Glutamatergic neuron (in vitro differentiated cells): ENCODE measurements at regions not wholly inside any gene's neighbourhood (a gene's known extent, or its start where the extent isn't known, plus 50 kb on each side); places are given as distances from the start of the nearest gene placed in this dataset.

Experiments used
- DNase-seq: peaks from one replicate; pipeline ENCODE4 v3.0.0; 2022
- H3K27ac Mint-ChIP-seq: one replicate; pipeline ENCODE4 v1.8.0; 2020; ENCODE audit warnings: mild to moderate bottlenecking, mixed read lengths, inconsistent platforms; ENCODE audit not compliant: unreplicated experiment
- H3K27me3 Mint-ChIP-seq: one replicate; pipeline ENCODE4 v1.8.0; 2020; ENCODE audit warnings: mild to moderate bottlenecking, moderate library complexity, mixed read lengths, inconsistent platforms; ENCODE audit not compliant: unreplicated experiment
- H3K36me3 Mint-ChIP-seq: one replicate; pipeline ENCODE4 v1.8.0; 2020; ENCODE audit warnings: mild to moderate bottlenecking, mixed read lengths, inconsistent platforms; ENCODE audit not compliant: unreplicated experiment
- H3K4me1 Mint-ChIP-seq: one replicate; pipeline ENCODE4 v1.8.0; 2020; ENCODE audit warnings: mild to moderate bottlenecking, low read depth, mixed read lengths, inconsistent platforms; ENCODE audit not compliant: unreplicated experiment
- H3K4me3 Mint-ChIP-seq: one replicate; pipeline ENCODE4 v1.8.0; 2020; ENCODE audit warnings: mild to moderate bottlenecking, mixed read lengths, inconsistent platforms; ENCODE audit not compliant: unreplicated experiment
- H3K9me3 Mint-ChIP-seq: one replicate; pipeline ENCODE4 v1.8.0; 2020; ENCODE audit warnings: mild to moderate bottlenecking, moderate library complexity, mixed read lengths, inconsistent platforms; ENCODE audit not compliant: unreplicated experiment
- CTCF ChIP-seq: fragments of 200-600 bp; sonication (generic); IDR thresholded peaks from one replicate; pipeline ENCODE4 v1.5.0; 2021; ENCODE audit not compliant: partially characterized antibody, unreplicated experiment

GRCh38 chr4:95675623-95676022 is 126.8 kb upstream of the UNC5C start:
- no peak for DNase-seq
- H3K27ac Mint-ChIP-seq: no peak overlapping the region
- H3K9me3 Mint-ChIP-seq: no peaks in the 10 kb centered on the region
- no peaks in the 10 kb centered on the region for H3K4me1 Mint-ChIP-seq
- H3K4me3 Mint-ChIP-seq: no peak overlapping the region
- TF ChIP-seq CTCF: no peak
- no peaks in the 10 kb centered on the region for H3K36me3 Mint-ChIP-seq
- H3K27me3 Mint-ChIP-seq: no peaks in the 10 kb centered on the region

- no peaks in the 10 kb centered on the region for H3K9me3 Mint-ChIP-seq
- no peak overlapping the region for H3K4me3 Mint-ChIP-seq
- H3K36me3 Mint-ChIP-seq: no peaks in the 10 kb centered on the region
- H3K27me3 Mint-ChIP-seq: no peaks in the 10 kb centered on the region
- no peaks in the 10 kb centered on the region for H3K4me1 Mint-ChIP-seq
- H3K27ac Mint-ChIP-seq: no peak overlapping the region
- DNase-seq: no peak
- no peak for TF ChIP-seq CTCF
Measured at GRCh38 chr4:95674521-95674981, 125.8 kb upstream of the UNC5C start.

GRCh38 chr4:95672811-95673210 is 124.0 kb upstream of the UNC5C start:
- no peaks in the 10 kb centered on the region for H3K9me3 Mint-ChIP-seq
- no peaks in the 10 kb centered on the region for H3K27me3 Mint-ChIP-seq
- no peak overlapping the region for H3K4me3 Mint-ChIP-seq
- H3K27ac Mint-ChIP-seq: no peak overlapping the region
- H3K4me1 Mint-ChIP-seq: no peaks in the 10 kb centered on the region
- H3K36me3 Mint-ChIP-seq: no peaks in the 10 kb centered on the region
- no peak for TF ChIP-seq CTCF
- no peak for DNase-seq

GRCh38 chr4:95660719-95661118 is 111.9 kb upstream of the UNC5C start:
- Mint-ChIP-seq H3K4me1 (no peaks in the 10 kb centered on the region), H3K9me3 (peaks cover 6% of the 10 kb centered on the region)

GRCh38 chr4:95651891-95652290 is 103.1 kb upstream of the UNC5C start:
- TF ChIP-seq CTCF: no peak
- no peaks in the 10 kb centered on the region for H3K4me1 Mint-ChIP-seq
- no peaks in the 10 kb centered on the region for H3K27me3 Mint-ChIP-seq
- no peaks in the 10 kb centered on the region for H3K9me3 Mint-ChIP-seq
- H3K27ac Mint-ChIP-seq: no peak overlapping the region
- no peak overlapping the region for H3K4me3 Mint-ChIP-seq
- H3K36me3 Mint-ChIP-seq: no peaks in the 10 kb centered on the region
- DNase-seq: no peak

More at GRCh38 chr4:95660719-95661118, 111.9 kb upstream of the UNC5C start:
- Mint-ChIP-seq H3K4me3 (no peak overlapping the region), H3K27me3 (peaks cover under 1% of the 10 kb centered on the region), H3K36me3 (peaks cover 3% of the 10 kb centered on the region), H3K27ac (no peak overlapping the region)
- no peak for DNase-seq
- TF ChIP-seq CTCF: no peak
